Kidney epithelial cell (primary cell): ENCODE measurements at regions not wholly inside any gene's neighbourhood (a gene's known extent, or its start where the extent isn't known, plus 50 kb on each side); places are given as distances from the start of the nearest gene placed in this dataset.
"Not testable (repeated sequence)": the region's sequence is repeated elsewhere in the genome, so short reads cannot be mapped to it uniquely, and the experiment has no call there.

Experiments used
- DNase-seq: peaks from one replicate; pipeline ENCODE4 v3.0.0-alpha.2; 2010; ENCODE audit warnings: low read depth
- H3K27me3 ChIP-seq: 2 replicates; pipeline ENCODE4 v1.6.0; 2011; ENCODE audit warnings: low read length; ENCODE audit not compliant: control insufficient read depth, insufficient read depth
- H3K36me3 ChIP-seq: 2 replicates; pipeline ENCODE4 v1.5.1; 2011; ENCODE audit warnings: low read length; ENCODE audit not compliant: control insufficient read depth, insufficient read depth
- H3K4me3 ChIP-seq: 2 replicates; pipeline ENCODE4 v1.5.1; 2011; ENCODE audit warnings: low read depth, mild to moderate bottlenecking, control low read depth, low read length
- TF ChIP-seq, protein P1 (sequence below): IDR thresholded peaks from 2 replicates; pipeline ENCODE4 v1.5.1; 2011; ENCODE audit warnings: mild to moderate bottlenecking, moderate library complexity, low read length, control low read depth, inconsistent platforms; ENCODE audit not compliant: insufficient read depth, poor library complexity, severe bottlenecking

DNA sequence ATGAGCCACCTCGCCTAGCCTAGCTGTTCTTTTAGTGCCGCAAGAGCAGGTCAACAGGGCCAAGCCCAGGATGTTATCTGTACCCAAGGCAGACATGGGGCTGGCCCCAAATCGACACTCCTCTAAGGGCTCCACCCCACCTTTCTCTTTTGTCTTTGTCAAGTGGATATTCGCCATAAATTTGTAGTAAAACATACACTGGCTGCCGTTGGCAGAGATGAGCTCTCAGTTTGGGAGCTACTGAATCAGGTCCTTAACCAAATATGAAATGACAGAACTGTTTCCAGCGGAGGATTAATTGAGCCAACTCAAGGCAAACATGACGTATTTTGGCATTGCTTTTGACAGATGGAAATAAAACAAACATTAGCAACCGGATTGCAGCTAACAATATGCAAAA lies 556.9 kb upstream of the CDH5 start:
- no peaks in the 10 kb centered on the region for H3K36me3 ChIP-seq
- TF ChIP-seq, protein P1, sequence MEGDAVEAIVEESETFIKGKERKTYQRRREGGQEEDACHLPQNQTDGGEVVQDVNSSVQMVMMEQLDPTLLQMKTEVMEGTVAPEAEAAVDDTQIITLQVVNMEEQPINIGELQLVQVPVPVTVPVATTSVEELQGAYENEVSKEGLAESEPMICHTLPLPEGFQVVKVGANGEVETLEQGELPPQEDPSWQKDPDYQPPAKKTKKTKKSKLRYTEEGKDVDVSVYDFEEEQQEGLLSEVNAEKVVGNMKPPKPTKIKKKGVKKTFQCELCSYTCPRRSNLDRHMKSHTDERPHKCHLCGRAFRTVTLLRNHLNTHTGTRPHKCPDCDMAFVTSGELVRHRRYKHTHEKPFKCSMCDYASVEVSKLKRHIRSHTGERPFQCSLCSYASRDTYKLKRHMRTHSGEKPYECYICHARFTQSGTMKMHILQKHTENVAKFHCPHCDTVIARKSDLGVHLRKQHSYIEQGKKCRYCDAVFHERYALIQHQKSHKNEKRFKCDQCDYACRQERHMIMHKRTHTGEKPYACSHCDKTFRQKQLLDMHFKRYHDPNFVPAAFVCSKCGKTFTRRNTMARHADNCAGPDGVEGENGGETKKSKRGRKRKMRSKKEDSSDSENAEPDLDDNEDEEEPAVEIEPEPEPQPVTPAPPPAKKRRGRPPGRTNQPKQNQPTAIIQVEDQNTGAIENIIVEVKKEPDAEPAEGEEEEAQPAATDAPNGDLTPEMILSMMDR: no peak
- no peak for DNase-seq
- no peak overlapping the region for H3K4me3 ChIP-seq
- H3K27me3 ChIP-seq: no peaks in the 10 kb centered on the region

DNA sequence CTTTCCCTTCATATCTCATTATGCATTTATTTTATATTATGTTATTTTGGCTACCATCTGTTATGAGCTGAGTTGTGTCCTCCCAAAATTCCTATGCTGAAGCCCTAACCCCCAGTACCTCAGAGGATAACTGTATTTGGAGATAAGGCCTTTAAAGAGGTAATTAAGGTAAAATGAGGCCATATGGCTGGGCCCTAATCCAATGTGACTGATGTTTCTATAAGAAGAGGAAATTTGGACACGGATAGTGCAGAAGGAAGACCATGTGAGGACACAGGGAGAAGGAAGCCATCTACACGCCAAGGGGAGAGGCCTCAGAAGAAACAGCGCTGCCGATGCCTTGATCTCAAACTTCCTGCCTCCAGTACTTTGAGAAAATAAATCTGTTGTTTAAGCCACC lies 557.7 kb upstream of the CDH5 start:
- no peak for DNase-seq
- TF ChIP-seq, protein P1: no peak
- no peak overlapping the region for H3K4me3 ChIP-seq
- H3K27me3 ChIP-seq: no peaks in the 10 kb centered on the region
- no peaks in the 10 kb centered on the region for H3K36me3 ChIP-seq

DNA sequence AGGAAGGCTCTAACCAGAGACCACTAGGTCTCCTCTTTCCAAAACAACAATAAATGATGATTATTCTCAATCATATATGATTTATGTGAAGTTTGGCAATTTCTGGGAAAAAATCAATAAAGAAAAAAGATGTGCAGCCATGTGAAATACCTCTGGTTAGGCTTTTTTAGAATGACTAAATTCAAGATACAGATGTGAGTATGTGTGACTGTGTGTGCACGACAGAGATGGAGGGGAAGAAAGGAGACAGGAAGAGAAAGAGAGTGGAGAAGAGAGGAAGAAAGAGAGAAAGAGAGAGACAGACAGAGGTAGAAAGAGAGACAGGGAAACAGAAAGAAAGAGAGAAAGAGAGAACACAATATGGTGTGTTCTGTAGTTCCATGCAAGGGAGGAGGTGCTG lies 558.6 kb upstream of the CDH5 start:
- Histone ChIP-seq H3K36me3 (no peaks in the 10 kb centered on the region), H3K4me3 (no peak overlapping the region), H3K27me3 (no peaks in the 10 kb centered on the region)
- no peak for DNase-seq
- TF ChIP-seq, protein P1: no peak

DNA sequence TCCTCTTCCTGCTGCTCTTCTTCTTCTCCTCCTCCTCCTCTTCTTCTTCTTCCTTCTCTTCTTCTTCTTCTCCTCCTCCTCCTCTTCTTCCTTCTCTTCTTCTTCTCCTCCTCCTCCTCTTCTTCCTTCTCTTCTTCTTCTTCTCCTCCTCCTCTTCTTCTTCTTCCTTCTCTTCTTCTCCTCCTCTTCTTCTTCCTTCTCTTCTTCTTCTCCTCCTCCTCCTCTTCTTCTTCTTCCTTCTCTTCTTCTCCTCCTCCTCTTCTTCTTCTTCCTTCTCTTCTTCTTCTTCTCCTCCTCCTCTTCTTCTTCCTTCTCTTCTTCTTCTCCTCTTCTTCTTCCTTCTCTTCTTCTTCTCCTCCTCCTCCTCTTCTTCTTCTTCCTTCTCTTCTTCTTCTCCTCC lies 560.8 kb upstream of the CDH5 start:
- DNase-seq, H3K4me3 ChIP-seq, H3K36me3 ChIP-seq: not testable (repeated sequence)

DNA sequence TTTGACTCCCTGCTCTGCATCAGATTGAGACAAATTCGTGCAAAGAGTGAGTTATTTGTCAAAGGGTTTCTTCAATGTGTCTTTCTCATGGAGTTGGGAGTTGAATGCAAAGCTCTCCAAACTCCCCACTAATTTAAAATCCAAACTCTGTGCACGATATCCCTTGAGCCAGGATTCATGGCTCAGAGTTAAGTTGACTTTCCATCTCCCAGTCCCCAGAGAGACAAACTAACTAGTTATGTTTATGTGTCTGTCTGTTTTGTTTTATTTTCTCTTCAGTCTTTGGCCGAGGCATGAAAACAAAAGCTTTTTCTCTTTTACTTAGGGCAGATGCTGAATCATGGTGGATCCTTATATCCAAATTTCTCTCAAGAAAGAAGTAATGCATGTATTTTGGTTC lies 570.0 kb upstream of the CDH5 start:
- Histone ChIP-seq H3K36me3 (no peaks in the 10 kb centered on the region), H3K4me3 (no peak overlapping the region), H3K27me3 (no peaks in the 10 kb centered on the region)
- DNase-seq: no peak
- TF ChIP-seq, protein P1: no peak

More for the DNA sequence above, 560.8 kb upstream of the CDH5 start:
- H3K27me3 ChIP-seq: not testable (repeated sequence)

DNA sequence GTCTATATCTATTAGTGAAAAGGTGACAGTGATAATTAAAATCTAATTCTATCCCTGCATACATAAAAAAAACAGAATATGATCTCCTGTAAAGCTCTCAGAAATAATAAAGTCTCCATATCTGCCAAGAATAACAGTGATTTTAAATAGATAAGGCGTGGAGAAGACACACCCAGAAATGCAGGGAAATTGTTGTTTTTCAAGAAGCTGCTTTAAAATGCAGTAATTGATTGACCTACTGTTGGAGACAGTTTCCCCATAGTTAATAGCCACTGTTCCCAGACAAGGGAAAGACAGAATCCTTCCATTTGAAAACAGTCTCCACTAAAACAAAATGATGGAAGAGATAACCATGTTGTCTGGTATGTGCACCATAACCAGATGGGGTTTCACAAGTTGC lies 571.5 kb upstream of the CDH5 start:
- no peaks in the 10 kb centered on the region for H3K27me3 ChIP-seq
- TF ChIP-seq, protein P1: no peak
- no peaks in the 10 kb centered on the region for H3K36me3 ChIP-seq
- no peak for DNase-seq
- no peak overlapping the region for H3K4me3 ChIP-seq
